A549 (cell line): ENCODE measurements at regions not wholly inside any gene's neighbourhood (a gene's known extent, or its start where the extent isn't known, plus 50 kb on each side); places are given as distances from the start of the nearest gene placed in this dataset.

Experiments used
- CBX2 ChIP-seq: fragments of 200-600 bp; sonication (generic); IDR thresholded peaks from 2 replicates; pipeline ENCODE4 v1.6.1; 2016; ENCODE audit warnings: low read depth, mild to moderate bottlenecking, borderline replicate concordance
- HDAC2 ChIP-seq: fragments of 200-600 bp; sonication (generic); IDR thresholded peaks from 2 replicates; pipeline ENCODE4 v1.6.1; 2016
- HOXB13 ChIP-seq: fragments of 250-450 bp; sonication (Bioruptor Pico); IDR thresholded peaks from 2 replicates; pipeline ENCODE4 v1.5.0; 2020; ENCODE audit warnings: low read depth, mild to moderate bottlenecking, moderate library complexity
- POLR2A ChIP-seq: IDR thresholded peaks from 2 replicates; pipeline ENCODE4 v1.6.1; 2012; ENCODE audit warnings: mild to moderate bottlenecking, low read length
- RAD21 ChIP-seq, 2 experiments: fragments of >200 bp in 1 of 2; sonication (Bioruptor Twin) in 1 of 2; formaldehyde crosslinking in 1 of 2; IDR thresholded peaks in 1 of 2; conservative IDR thresholded peaks in 1 of 2; 2 replicates in 1 of 2; 3 replicates in 1 of 2; pipeline ENCODE4 v1.6.1; 2012 to 2018; ENCODE audit warnings: inconsistent platforms in 1 of 2
- RFX5 ChIP-seq: fragments of 450-650 bp; IDR thresholded peaks from 2 replicates; pipeline ENCODE4 v1.7.1; 2014; ENCODE audit warnings: antibody characterized with exemption, mild to moderate bottlenecking, moderate library complexity
- SREBF2 ChIP-seq: fragments of 450-650 bp; IDR thresholded peaks from 2 replicates; pipeline ENCODE4 v1.6.1; 2014; ENCODE audit warnings: mild to moderate bottlenecking, moderate library complexity
- TF ChIP-seq, protein P1 (sequence below): fragments of >200 bp; sonication (Bioruptor Twin); formaldehyde crosslinking; IDR thresholded peaks from 3 replicates; pipeline ENCODE4 v1.5.1; 2016

DNA sequence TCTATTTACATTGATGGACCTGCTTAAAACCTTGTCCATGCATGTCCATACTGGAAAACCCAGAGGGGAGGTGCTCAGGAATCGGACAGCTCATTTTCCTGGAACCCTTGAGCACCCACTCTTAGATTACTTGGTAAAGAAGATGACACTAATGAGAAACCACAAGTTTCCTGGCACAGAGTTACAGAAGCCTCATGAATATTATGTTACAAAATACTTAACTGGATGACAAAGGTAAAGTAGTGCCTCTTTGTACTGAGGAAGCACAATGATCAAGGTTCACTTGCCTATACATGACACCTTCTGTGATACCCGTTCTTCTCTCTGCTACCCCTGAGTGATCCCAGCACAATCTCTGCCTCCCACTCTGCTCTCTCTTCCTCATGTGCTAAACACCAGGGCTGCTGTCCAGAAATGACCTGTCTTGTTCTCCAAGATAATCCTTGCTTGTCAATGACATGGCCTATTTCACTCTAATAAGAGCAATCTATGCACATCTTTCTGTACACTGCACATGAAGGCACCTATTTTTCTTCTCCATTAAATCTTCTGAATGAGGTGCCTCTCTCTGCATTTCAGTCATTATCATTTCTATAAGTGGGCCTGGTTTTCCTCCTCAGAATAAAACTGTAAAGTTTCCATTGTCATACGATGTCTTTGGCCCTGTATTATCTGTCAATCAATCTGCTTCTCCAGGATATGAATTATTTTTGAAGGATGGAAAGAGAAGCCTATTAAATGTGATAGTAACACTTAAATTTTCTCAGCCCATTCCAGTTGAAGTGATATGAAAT is 684.0 kb upstream of the ACO1 start:
- no peak for TF ChIP-seq SREBF2
- no peak for TF ChIP-seq HOXB13 (CRISPR knock-in tag)
- TF ChIP-seq HDAC2 = no peak
- TF ChIP-seq RAD21 (conservative IDR thresholded peaks at IDR 0.05 in 1 of 2, IDR thresholded peaks at IDR 0.05 in 1 of 2) = no peak
- TF ChIP-seq, protein P1, sequence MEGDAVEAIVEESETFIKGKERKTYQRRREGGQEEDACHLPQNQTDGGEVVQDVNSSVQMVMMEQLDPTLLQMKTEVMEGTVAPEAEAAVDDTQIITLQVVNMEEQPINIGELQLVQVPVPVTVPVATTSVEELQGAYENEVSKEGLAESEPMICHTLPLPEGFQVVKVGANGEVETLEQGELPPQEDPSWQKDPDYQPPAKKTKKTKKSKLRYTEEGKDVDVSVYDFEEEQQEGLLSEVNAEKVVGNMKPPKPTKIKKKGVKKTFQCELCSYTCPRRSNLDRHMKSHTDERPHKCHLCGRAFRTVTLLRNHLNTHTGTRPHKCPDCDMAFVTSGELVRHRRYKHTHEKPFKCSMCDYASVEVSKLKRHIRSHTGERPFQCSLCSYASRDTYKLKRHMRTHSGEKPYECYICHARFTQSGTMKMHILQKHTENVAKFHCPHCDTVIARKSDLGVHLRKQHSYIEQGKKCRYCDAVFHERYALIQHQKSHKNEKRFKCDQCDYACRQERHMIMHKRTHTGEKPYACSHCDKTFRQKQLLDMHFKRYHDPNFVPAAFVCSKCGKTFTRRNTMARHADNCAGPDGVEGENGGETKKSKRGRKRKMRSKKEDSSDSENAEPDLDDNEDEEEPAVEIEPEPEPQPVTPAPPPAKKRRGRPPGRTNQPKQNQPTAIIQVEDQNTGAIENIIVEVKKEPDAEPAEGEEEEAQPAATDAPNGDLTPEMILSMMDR = no peak
- no peak for TF ChIP-seq CBX2
- TF ChIP-seq POLR2A = no peak
- TF ChIP-seq RFX5 = no peak
